HEK293T (cell line): ENCODE measurements at regions not wholly inside any gene's neighbourhood (a gene's known extent, or its start where the extent isn't known, plus 50 kb on each side); places are given as distances from the start of the nearest gene placed in this dataset.

Experiments
- CTCF ChIA-PET: fragments of 350-600 bp; formaldehyde crosslinking; extraction: SDS; loops from one replicate; lab custom pipeline; 2021; ENCODE audit warnings: antibody characterized with exemption, inconsistent platforms; lab: Yijun Ruan, JAX
- POLR2A ChIA-PET: fragments of 350-600 bp; formaldehyde crosslinking; extraction: SDS; loops from one replicate; lab custom pipeline; 2020; ENCODE audit warnings: antibody characterized with exemption, inconsistent platforms; lab: Yijun Ruan, JAX
- DNase-seq: peaks from one replicate; pipeline ENCODE4 v3.0.0; 2012; ENCODE audit warnings: mixed read lengths; ENCODE audit errors: extremely low spot score
- ARNT ChIP-seq: fragments of 450-650 bp; IDR thresholded peaks from 2 replicates; pipeline ENCODE4 v1.6.1; 2017; ENCODE audit warnings: mild to moderate bottlenecking
- BHLHE40 ChIP-seq: fragments of 450-650 bp; IDR thresholded peaks from 2 replicates; pipeline ENCODE4 v1.6.1; 2016; ENCODE audit warnings: mild to moderate bottlenecking, moderate library complexity, borderline replicate concordance
- CTBP1 ChIP-seq: fragments of 450-650 bp; IDR thresholded peaks from 2 replicates; pipeline ENCODE4 v1.6.1; 2016; ENCODE audit warnings: borderline replicate concordance
- ELF4 ChIP-seq: fragments of 450-650 bp; IDR thresholded peaks from 2 replicates; pipeline ENCODE4 v1.6.1; 2017; ENCODE audit warnings: antibody characterized with exemption
- FOXA1 ChIP-seq: fragments of 450-650 bp; IDR thresholded peaks from 2 replicates; pipeline ENCODE4 v1.6.1; 2016; ENCODE audit warnings: mild to moderate bottlenecking
- FOXK2 ChIP-seq: fragments of 450-650 bp; IDR thresholded peaks from 2 replicates; pipeline ENCODE4 v1.6.1; 2016; ENCODE audit warnings: mild to moderate bottlenecking
- FOXM1 ChIP-seq: fragments of 450-650 bp; IDR thresholded peaks from 2 replicates; pipeline ENCODE4 v1.6.1; 2017; ENCODE audit warnings: mild to moderate bottlenecking, borderline replicate concordance
- HDGF ChIP-seq: fragments of 450-650 bp; IDR thresholded peaks from 2 replicates; pipeline ENCODE4 v1.6.1; 2017; ENCODE audit warnings: antibody characterized with exemption, borderline replicate concordance
- L3MBTL2 ChIP-seq: fragments of 450-650 bp; conservative IDR thresholded peaks from 2 replicates; pipeline ENCODE4 v1.6.1; 2016; ENCODE audit warnings: mild to moderate bottlenecking
- LEF1 ChIP-seq: fragments of 450-650 bp; IDR thresholded peaks from 2 replicates; pipeline ENCODE4 v1.6.1; 2017; ENCODE audit warnings: mild to moderate bottlenecking, borderline replicate concordance
- NFRKB ChIP-seq: fragments of 450-650 bp; IDR thresholded peaks from 2 replicates; pipeline ENCODE4 v1.6.1; 2016; ENCODE audit warnings: mild to moderate bottlenecking, moderate library complexity
- SP1 ChIP-seq: fragments of 450-650 bp; IDR thresholded peaks from 2 replicates; pipeline ENCODE4 v1.6.1; 2017
- SUZ12 ChIP-seq: fragments of 450-650 bp; IDR thresholded peaks from 2 replicates; pipeline ENCODE4 v1.6.1; 2016; ENCODE audit warnings: mild to moderate bottlenecking
- TARDBP ChIP-seq: fragments of 450-650 bp; IDR thresholded peaks from 2 replicates; pipeline ENCODE4 v1.6.1; 2016
- ZNF384 ChIP-seq: fragments of 450-650 bp; IDR thresholded peaks from 2 replicates; pipeline ENCODE4 v1.6.1; 2016
- TF ChIP-seq, protein P1 (sequence below): fragments of 450-650 bp; IDR thresholded peaks from 2 replicates; pipeline ENCODE4 v1.6.1; 2016

DNA sequence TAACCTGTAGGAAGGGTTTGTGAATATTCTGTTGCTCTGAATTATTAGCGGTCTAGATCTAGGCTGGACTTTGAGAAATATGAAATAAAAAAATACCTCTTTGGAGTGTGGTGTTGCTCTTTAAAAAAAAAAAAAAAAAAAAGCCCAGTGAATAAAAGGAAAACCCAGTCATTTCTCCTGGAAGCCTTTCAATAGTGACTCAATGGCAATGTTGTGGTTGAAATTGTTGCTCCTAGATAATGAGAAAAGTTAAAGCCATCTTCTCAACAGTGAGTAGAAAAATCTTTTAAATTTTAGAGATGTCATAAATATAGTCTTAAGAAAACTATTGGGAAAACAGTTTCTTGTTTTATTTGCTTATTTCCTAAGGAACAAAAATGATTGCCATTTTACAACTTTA is 135.3 kb downstream of the RFC3 start:
- POLR2A ChIA-PET: no interaction called here
- no peak for TF ChIP-seq SP1
- no peak for TF ChIP-seq CTBP1
- no peak for TF ChIP-seq L3MBTL2
- TF ChIP-seq ARNT: no peak
- TF ChIP-seq NFRKB: no peak
- TF ChIP-seq FOXA1: no peak
- TF ChIP-seq SUZ12: no peak
- no peak for DNase-seq
- CTCF ChIA-PET: no interaction called here

DNA sequence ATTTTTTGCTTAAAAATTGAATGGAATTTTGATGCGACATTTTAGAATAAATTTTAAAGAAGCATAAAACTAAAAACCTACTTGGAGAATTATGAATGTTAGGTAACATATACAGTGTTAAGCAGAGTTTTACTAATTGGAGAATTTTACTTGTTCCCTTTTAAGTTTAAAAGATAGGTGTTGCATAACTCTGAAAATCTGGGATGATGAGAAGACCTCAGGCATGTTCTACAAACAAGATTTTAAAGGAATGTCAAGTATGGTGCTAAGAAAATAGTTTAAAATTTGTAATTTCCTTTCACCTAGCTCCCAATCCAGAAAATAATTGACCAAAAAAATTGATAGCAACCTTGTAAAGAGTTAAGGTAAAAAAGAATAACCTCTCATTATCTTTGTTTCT is 135.8 kb downstream of the RFC3 start:
- ChIA-PET CTCF (no interaction called here), POLR2A (no interaction called here)
- no peak for TF ChIP-seq SUZ12
- TF ChIP-seq L3MBTL2: no peak
- TF ChIP-seq BHLHE40: no peak
- no peak for TF ChIP-seq SP1
- no peak for TF ChIP-seq CTBP1
- no peak for TF ChIP-seq TARDBP
- TF ChIP-seq ARNT: no peak
- no peak for TF ChIP-seq HDGF
- TF ChIP-seq FOXM1: no peak
- no peak for TF ChIP-seq FOXA1
- no peak for TF ChIP-seq ELF4
- no peak for TF ChIP-seq ZNF384
- TF ChIP-seq NFRKB: no peak
- no peak for TF ChIP-seq LEF1
- no peak for TF ChIP-seq FOXK2
- TF ChIP-seq, protein P1, sequence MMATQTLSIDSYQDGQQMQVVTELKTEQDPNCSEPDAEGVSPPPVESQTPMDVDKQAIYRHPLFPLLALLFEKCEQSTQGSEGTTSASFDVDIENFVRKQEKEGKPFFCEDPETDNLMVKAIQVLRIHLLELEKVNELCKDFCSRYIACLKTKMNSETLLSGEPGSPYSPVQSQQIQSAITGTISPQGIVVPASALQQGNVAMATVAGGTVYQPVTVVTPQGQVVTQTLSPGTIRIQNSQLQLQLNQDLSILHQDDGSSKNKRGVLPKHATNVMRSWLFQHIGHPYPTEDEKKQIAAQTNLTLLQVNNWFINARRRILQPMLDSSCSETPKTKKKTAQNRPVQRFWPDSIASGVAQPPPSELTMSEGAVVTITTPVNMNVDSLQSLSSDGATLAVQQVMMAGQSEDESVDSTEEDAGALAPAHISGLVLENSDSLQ: no peak
- DNase-seq: no peak

DNA sequence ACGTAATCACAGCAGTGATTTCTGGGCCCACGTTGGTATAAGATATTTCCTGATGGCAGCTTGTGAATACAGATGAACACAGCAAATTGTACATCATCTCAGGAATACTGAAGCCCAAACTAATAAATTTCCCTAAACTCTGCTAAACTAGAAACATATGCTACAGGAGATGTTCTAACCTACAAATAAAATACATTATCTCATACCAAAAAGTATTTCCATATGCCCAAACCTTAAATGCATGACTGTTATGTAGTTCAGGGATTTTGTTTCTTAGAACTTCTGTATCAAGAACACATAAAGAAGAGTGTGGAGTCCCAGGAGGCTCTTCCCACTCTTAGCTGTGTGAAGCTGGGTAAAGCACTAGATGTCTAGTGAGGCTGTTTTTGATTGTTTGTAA is 138.4 kb downstream of the RFC3 start:
- TF ChIP-seq ARNT (no peak), TARDBP (no peak), LEF1 (no peak), NFRKB (no peak)
- no peak for DNase-seq
- CTCF ChIA-PET: no interaction called here
- POLR2A ChIA-PET: no interaction called here

DNA sequence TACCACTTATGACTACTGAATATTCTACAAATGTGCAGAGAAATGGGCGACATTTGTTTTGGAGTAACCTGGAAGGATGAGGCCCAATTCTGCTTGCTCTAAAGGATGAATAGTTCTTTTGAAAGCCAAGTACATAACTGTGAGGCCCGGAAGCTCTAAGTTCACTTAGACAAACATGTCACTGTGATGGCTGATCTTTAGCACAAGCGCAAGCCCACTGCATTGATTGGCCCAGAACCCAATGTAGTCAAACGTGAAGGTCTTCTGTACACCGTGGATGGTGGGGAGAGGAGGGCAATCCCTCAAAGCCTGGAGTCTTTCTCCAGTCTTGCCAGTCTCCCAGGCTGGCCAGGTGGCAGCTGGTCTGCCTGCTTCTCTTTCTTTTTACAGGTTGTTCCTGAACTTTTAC is 139.6 kb downstream of the RFC3 start:
- TF ChIP-seq FOXM1 (no peak), CTBP1 (no peak), BHLHE40 (no peak), NFRKB (no peak), ELF4 (no peak), L3MBTL2 (no peak), SUZ12 (no peak), HDGF (no peak)
- ChIA-PET CTCF (no interaction called here), POLR2A (no interaction called here)
- DNase-seq: no peak

DNA sequence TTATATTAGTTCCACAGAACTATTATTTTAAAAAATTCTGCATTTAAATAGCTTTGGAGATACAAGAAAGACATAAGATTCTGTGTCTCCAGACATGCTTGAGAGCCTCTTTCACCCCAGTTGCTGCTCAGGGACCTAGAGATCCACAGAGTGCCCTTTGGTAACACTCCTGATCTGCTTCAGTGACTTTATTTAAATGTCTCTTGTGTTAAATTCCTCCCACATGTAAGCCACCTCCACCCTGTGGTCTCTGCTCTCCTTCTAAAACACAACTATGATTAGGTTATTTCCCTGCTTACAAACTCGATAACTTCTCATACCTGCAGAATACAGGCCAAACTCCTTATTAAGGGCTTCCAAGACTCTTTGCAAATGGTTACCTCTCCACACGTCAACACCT is 141.0 kb downstream of the RFC3 start:
- POLR2A ChIA-PET: no interaction called here
- TF ChIP-seq SP1 (no peak), LEF1 (no peak), ELF4 (no peak), HDGF (no peak), CTBP1 (no peak), SUZ12 (no peak), ARNT (no peak), TARDBP (no peak), FOXK2 (no peak), FOXM1 (no peak), L3MBTL2 (no peak), NFRKB (no peak), FOXA1 (no peak), BHLHE40 (no peak), ZNF384 (no peak)
- TF ChIP-seq, protein P1: no peak
- CTCF ChIA-PET: no interaction called here
- no peak for DNase-seq

DNA sequence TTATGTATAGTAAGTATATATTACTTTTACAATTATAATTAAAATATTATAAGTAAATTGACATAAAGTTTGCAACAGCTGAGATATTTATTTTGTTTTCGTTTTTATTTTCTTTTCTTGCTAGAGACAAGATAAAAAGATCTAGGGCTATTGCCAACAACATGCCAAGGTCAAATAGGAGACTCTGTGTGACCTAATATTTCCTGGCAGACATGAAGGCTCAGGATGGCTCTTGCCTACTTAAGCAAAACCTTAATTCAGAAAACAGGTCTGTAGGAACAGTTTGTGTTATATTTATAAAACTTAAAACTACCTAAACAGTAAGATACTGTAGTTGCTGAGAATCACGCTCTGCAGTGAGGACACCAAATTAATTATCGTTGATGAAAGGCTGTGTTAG is 145.2 kb downstream of the RFC3 start:
- ChIA-PET POLR2A (no interaction called here), CTCF (no interaction called here)
- no peak for DNase-seq
- TF ChIP-seq, protein P1: no peak
- TF ChIP-seq SP1 (no peak), FOXM1 (no peak), SUZ12 (no peak), L3MBTL2 (no peak), BHLHE40 (no peak), HDGF (no peak), NFRKB (no peak), TARDBP (no peak), FOXK2 (no peak)

DNA sequence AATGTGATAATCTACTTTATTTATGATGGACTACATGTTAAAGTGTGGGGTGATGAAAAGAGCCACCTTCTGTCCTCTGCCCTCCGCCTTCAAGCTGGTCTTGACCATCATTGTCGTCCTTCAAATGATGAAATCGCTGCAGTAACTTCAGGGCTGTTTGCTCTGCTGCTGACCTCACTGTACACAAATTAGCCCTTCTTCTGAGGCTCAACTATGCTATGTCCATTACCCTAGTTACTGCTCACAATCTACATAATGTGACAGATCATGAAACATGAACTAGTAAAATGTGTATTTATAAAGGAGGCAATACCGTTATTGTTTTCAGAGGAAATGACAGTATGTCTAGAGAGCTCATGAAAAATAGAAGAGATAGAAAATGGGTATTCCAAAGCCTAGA is 145.9 kb downstream of the RFC3 start:
- CTCF ChIA-PET: interaction anchor here (0.5 kb wide), 1 partner anchor 143 kb away, joined by 3 read pairs; no protein-coding TSS in a partner anchor
- DNase-seq: no peak
- POLR2A ChIA-PET: no interaction called here
- TF ChIP-seq ZNF384 (no peak), FOXK2 (no peak), FOXM1 (no peak), BHLHE40 (no peak), SUZ12 (no peak), CTBP1 (no peak), ELF4 (no peak), FOXA1 (no peak), ARNT (no peak), NFRKB (no peak), LEF1 (no peak), L3MBTL2 (no peak), TARDBP (no peak), SP1 (no peak), HDGF (no peak)
- TF ChIP-seq, protein P1: no peak
